Liver (tissue), 8 donors: ENCODE measurements at regions not wholly inside any gene's neighbourhood (a gene's known extent, or its start where the extent isn't known, plus 50 kb on each side); places are given as distances from the start of the nearest gene placed in this dataset.

Experiments
- DNase-seq: peaks from one replicate; pipeline ENCODE4 v3.0.0-alpha.2; 2017; ENCODE audit warnings: low spot score
- H3K27ac ChIP-seq, 2 donors: one replicate each; pipeline ENCODE4 v1.7.0; 2013; ENCODE audit warnings: inconsistent platforms in 2 of 2, low read length in 2 of 2, control low read depth in 1 of 2, low read depth in 1 of 2, mild to moderate bottlenecking in 1 of 2
- H3K27me3 ChIP-seq, 4 donors: one replicate each; pipeline versions ENCODE4 v1.6.1 to v1.7.0; 2013; ENCODE audit warnings: low read length in 3 of 4, inconsistent platforms in 1 of 4, mild to moderate bottlenecking in 1 of 4, moderate library complexity in 1 of 4; ENCODE audit not compliant: control insufficient read depth in 4 of 4, insufficient read depth in 4 of 4
- H3K36me3 ChIP-seq, 4 donors: one replicate each; pipeline versions ENCODE4 v1.6.1 to v1.7.0; 2013; ENCODE audit warnings: low read length in 3 of 4, mild to moderate bottlenecking in 3 of 4, low read depth in 1 of 4, moderate library complexity in 1 of 4; ENCODE audit not compliant: control insufficient read depth in 4 of 4, insufficient read depth in 3 of 4
- H3K4me1 ChIP-seq, 4 donors: one replicate each; pipeline versions ENCODE4 v1.6.1 to v1.7.0; 2013; ENCODE audit warnings: low read length in 3 of 4, mild to moderate bottlenecking in 3 of 4, moderate library complexity in 1 of 4; ENCODE audit not compliant: control insufficient read depth in 4 of 4, insufficient read depth in 4 of 4
- H3K4me3 ChIP-seq, 3 donors: one replicate each; pipeline versions ENCODE4 v1.6.1 to v1.7.0; 2013; ENCODE audit warnings: low read length in 3 of 3, control low read depth in 1 of 3, low read depth in 1 of 3, mild to moderate bottlenecking in 1 of 3
- H3K9ac ChIP-seq, 2 donors: one replicate each; pipeline ENCODE4 v1.7.0; 2013; ENCODE audit warnings: low read length in 2 of 2, mild to moderate bottlenecking in 2 of 2, moderate library complexity in 2 of 2, control low read depth in 1 of 2, low read depth in 1 of 2
- H3K9me3 ChIP-seq, 4 donors: one replicate each; pipeline versions ENCODE4 v1.6.1 to v1.7.0; 2013; ENCODE audit warnings: low read length in 3 of 4; ENCODE audit not compliant: control insufficient read depth in 4 of 4
- CTCF ChIP-seq: fragments of 150-350 bp; IDR thresholded peaks from 2 replicates; pipeline ENCODE4 v1.5.1; 2017; ENCODE audit warnings: improper control_type of control experiment, low read depth, low read length; ENCODE audit not compliant: missing input control
- EGR1 ChIP-seq, 2 donors: IDR thresholded peaks; 2 replicates each; pipeline ENCODE4 v1.6.1; 2016 to 2018; ENCODE audit warnings: antibody characterized with exemption in 2 of 2, low read depth in 2 of 2
- FOXA1 ChIP-seq: IDR thresholded peaks from 2 replicates; pipeline ENCODE4 v1.6.1; 2016; ENCODE audit warnings: antibody characterized with exemption
- FOXA2 ChIP-seq: IDR thresholded peaks from 2 replicates; pipeline ENCODE4 v1.6.1; 2016; ENCODE audit warnings: antibody characterized with exemption
- HNF4A ChIP-seq, 2 donors: conservative IDR thresholded peaks; 2 replicates each; pipeline ENCODE4 v1.6.1; 2016; ENCODE audit warnings: antibody characterized with exemption in 2 of 2, mild to moderate bottlenecking in 2 of 2
- HNF4G ChIP-seq: IDR thresholded peaks from 2 replicates; pipeline ENCODE4 v1.6.1; 2016; ENCODE audit warnings: antibody characterized with exemption
- JUND ChIP-seq, 2 donors: IDR thresholded peaks; 2 replicates each; pipeline ENCODE4 v1.6.1; 2016; ENCODE audit warnings: antibody characterized with exemption in 2 of 2
- MAX ChIP-seq: IDR thresholded peaks from 2 replicates; pipeline ENCODE4 v1.6.1; 2016; ENCODE audit warnings: antibody characterized with exemption
- RAD21 ChIP-seq, 2 donors: IDR thresholded peaks; 2 replicates each; pipeline ENCODE4 v1.6.1; 2016; ENCODE audit warnings: antibody characterized with exemption in 2 of 2, mild to moderate bottlenecking in 2 of 2
- REST ChIP-seq: IDR thresholded peaks from 2 replicates; pipeline ENCODE4 v1.6.1; 2016; ENCODE audit warnings: antibody characterized with exemption, mild to moderate bottlenecking
- RXRA ChIP-seq, 2 donors: IDR thresholded peaks; 2 replicates each; pipeline ENCODE4 v1.6.1; 2017 to 2018; ENCODE audit warnings: antibody characterized with exemption in 2 of 2, mild to moderate bottlenecking in 1 of 2
- SP1 ChIP-seq: IDR thresholded peaks from 2 replicates; pipeline ENCODE4 v1.6.1; 2018; ENCODE audit warnings: antibody characterized with exemption, mild to moderate bottlenecking
- TAF1 ChIP-seq: conservative IDR thresholded peaks from 2 replicates; pipeline ENCODE4 v1.6.1; 2016; ENCODE audit warnings: antibody characterized with exemption, mild to moderate bottlenecking
- YY1 ChIP-seq: IDR thresholded peaks from 2 replicates; pipeline ENCODE4 v1.6.1; 2016; ENCODE audit warnings: antibody characterized with exemption, mild to moderate bottlenecking
- ZBTB33 ChIP-seq: IDR thresholded peaks from 2 replicates; pipeline ENCODE4 v1.6.1; 2016; ENCODE audit warnings: antibody characterized with exemption
- WGBS: extraction: QIAGEN DNeasy Blood & Tissue Kit; methylation state at CpG from one replicate; pipeline ENCODE4 v1.1.7; 2013; 5-methylcytosine and 5-hydroxymethylcytosine counted together
- donor health status: healthy.
- donor health status: healthy.
- donor health status: healthy.
- donor health status: healthy.
- donor health status: healthy.

- H3K4me3 ChIP-seq, result no peak overlapping the region
- DNase-seq, result no peak
- H3K9ac ChIP-seq, result no peak overlapping the region
- TF ChIP-seq RXRA (IDR thresholded peaks at IDR 0.05), result peak in 1 of 2 donors; percentile 17
- TF ChIP-seq EGR1 (IDR thresholded peaks at IDR 0.05; ENCODE audit: low read depth in 2 of 2), result no peak
- TF ChIP-seq JUND (IDR thresholded peaks at IDR 0.05), result peak in 1 of 2 donors; percentile 46
- peak in 1 of 2 donors; percentile 25 for TF ChIP-seq HNF4A (conservative IDR thresholded peaks at IDR 0.05)
- TF ChIP-seq HNF4G, result no peak
- TF ChIP-seq YY1, result no peak
- H3K36me3 ChIP-seq, result no peaks in the 10 kb centered on the region
- no peaks in the 10 kb centered on the region for H3K9me3 ChIP-seq
- no peaks in the 10 kb centered on the region for H3K27me3 ChIP-seq
- H3K27ac ChIP-seq, result no peak overlapping the region
- 81% methylated on average over 4 of the region's 4 CpGs for WGBS
- H3K4me1 ChIP-seq, result peaks cover 12 to 23% (median 19%) of the 10 kb centered on the region in 4 donors
These were observed 53.7 kb upstream of the LGALSL start for GRCh38 chr2:64400105-64400728.

GRCh38 chr2:64400733-64401528, 53.0 kb upstream of the LGALSL start:
- Histone ChIP-seq H3K27ac (no peak overlapping the region), H3K9ac (no peak overlapping the region), H3K4me3 (no peak overlapping the region), H3K27me3 (no peaks in the 10 kb centered on the region), H3K36me3 (no peaks in the 10 kb centered on the region), H3K9me3 (no peaks in the 10 kb centered on the region), H3K4me1 (peaks cover 16 to 30% (median 26%) of the 10 kb centered on the region in 4 donors)
- no peak for DNase-seq
- 81% methylated on average over 8 of the region's 8 CpGs for WGBS
- TF ChIP-seq YY1 (no peak), TAF1 (no peak), JUND (IDR thresholded peaks at IDR 0.05) (no peak), RAD21 (IDR thresholded peaks at IDR 0.05) (no peak), RXRA (IDR thresholded peaks at IDR 0.05) (no peak), FOXA2 (no peak), SP1 (no peak), FOXA1 (no peak), MAX (no peak), HNF4G (no peak), ZBTB33 (no peak), CTCF (no peak)

- H3K36me3 ChIP-seq, result no peaks in the 10 kb centered on the region
- no peak overlapping the region for H3K9ac ChIP-seq
- no peak for DNase-seq
- 72% methylated on average over 4 of the region's 4 CpGs for WGBS
- H3K4me1 ChIP-seq, result peaks cover 21 to 36% (median 32%) of the 10 kb centered on the region in 4 donors
- no peak overlapping the region for H3K4me3 ChIP-seq
- H3K27me3 ChIP-seq, result no peaks in the 10 kb centered on the region
- H3K27ac ChIP-seq, result no peak overlapping the region
- H3K9me3 ChIP-seq, result no peaks in the 10 kb centered on the region
- no peak for TF ChIP-seq HNF4A (conservative IDR thresholded peaks at IDR 0.05)
- TF ChIP-seq RXRA (IDR thresholded peaks at IDR 0.05), result no peak
- no peak for TF ChIP-seq CTCF
- TF ChIP-seq RAD21 (IDR thresholded peaks at IDR 0.05), result no peak
- no peak for TF ChIP-seq EGR1 (IDR thresholded peaks at IDR 0.05; ENCODE audit: low read depth in 2 of 2)
- TF ChIP-seq SP1, result no peak
- TF ChIP-seq FOXA1, result no peak
- TF ChIP-seq REST, result no peak
- no peak for TF ChIP-seq MAX
- TF ChIP-seq JUND (IDR thresholded peaks at IDR 0.05), result no peak
- no peak for TF ChIP-seq HNF4G
These were observed 52.5 kb upstream of the LGALSL start for GRCh38 chr2:64401529-64401880.
